ENCODE measurements at regions not wholly inside any gene's neighbourhood (a gene's known extent, or its start where the extent isn't known, plus 50 kb on each side); places are given as distances from the start of the nearest gene placed in this dataset.

DNA sequence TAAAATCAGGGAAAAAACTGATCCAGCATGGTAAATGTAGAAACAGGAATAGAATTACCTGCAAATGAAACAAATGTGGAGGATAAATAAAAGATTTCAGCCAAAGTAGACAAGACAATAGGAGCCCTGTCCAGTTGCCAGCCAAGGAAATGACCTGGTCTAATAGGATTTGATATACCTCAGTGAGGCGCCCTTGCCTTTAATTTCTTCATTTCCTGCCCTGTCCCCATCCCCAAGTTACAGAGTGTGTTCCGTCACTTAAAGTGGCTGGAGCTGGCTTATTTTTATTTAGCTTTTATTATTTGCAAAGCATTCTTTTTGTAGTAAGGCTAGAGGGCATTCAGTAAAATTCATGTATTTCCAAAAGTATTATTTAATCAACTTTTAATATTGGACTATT is 1022.0 kb downstream of the EFNB2 start:
- H3K36me3 Mint-ChIP-seq = no peaks in the 10 kb centered on the region
- DNase-seq (ENCODE audit: low spot score) = no peak
- no peak overlapping the region for H3K4me3 Mint-ChIP-seq
- no peak for ATAC-seq
- no peaks in the 10 kb centered on the region for H3K9me3 Mint-ChIP-seq
- no peaks in the 10 kb centered on the region for H3K27me3 Mint-ChIP-seq
- no peak overlapping the region for H3K27ac Mint-ChIP-seq
- no peaks in the 10 kb centered on the region for H3K4me1 Mint-ChIP-seq (ENCODE audit: low read depth in 2 of 2)

DNA sequence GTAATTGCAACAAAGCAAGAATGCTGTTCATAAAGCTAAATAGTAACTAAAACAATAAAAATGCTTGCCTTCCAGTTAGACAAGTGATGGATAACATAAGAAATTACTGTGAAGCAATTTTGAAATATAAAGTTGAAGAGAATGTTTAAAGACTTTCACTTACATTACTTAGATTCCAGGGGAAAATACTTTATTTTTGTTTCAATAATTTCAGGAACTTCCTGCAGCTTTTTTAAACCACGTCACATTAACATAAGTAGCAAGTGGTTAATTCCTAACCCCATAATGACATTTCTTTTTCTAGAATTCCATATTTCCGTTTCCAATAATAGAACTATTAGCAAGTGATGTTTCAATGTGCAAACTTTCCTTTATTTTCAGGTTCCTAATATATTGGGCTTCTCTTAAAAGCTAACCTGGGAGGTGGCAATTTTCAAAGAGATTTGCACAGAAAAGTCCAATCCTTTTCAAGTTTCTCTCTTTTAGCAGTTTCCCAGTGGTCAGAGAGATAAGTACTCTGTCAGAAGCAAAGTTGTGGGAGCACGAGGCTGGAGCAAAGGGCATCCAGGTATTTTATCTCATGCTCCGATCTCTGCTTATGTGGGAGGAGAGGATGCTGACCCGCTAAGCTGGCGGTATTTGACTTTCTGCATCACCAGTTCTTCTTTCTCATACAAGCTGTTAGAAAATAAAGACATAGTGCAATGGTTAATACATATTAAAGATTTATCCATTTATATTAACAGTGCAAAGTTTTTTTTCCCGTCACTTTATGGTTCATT is 1025.3 kb downstream of the EFNB2 start:
- Mint-ChIP-seq H3K27ac (no peak overlapping the region), H3K27me3 (no peaks in the 10 kb centered on the region), H3K4me1 (ENCODE audit: low read depth in 2 of 2) (no peaks in the 10 kb centered on the region), H3K9me3 (no peaks in the 10 kb centered on the region), H3K36me3 (no peaks in the 10 kb centered on the region), H3K4me3 (no peak overlapping the region)
- no peak for DNase-seq (ENCODE audit: low spot score)
- no peak for ATAC-seq

DNA sequence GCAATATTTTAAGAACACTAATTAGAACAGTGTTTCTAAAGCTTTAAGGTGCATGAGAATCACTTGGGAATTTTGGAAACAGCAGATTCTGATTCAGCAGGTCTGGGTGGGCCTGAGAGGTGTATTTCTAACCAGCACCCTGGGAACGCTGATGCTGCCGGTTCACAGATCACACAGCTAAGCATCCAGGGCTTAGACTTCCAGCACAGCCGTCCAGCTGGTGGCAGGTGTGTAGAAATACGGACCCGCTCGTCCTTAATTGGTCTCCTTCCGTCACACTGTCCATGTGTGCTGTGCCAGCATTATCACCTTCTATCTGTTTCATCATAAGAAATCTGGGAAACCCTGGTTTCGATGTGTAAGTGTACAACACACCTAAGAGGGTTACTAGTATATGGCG is 1029.0 kb downstream of the EFNB2 start:
- ATAC-seq (no peak), DNase-seq (ENCODE audit: low spot score) (no peak)
- no peak overlapping the region for H3K4me3 Mint-ChIP-seq
- no peaks in the 10 kb centered on the region for H3K4me1 Mint-ChIP-seq (ENCODE audit: low read depth in 2 of 2)
- no peaks in the 10 kb centered on the region for H3K36me3 Mint-ChIP-seq
- peaks cover 3% of the 10 kb centered on the region for H3K9me3 Mint-ChIP-seq
- no peaks in the 10 kb centered on the region for H3K27me3 Mint-ChIP-seq
- no peak overlapping the region for H3K27ac Mint-ChIP-seq

DNA sequence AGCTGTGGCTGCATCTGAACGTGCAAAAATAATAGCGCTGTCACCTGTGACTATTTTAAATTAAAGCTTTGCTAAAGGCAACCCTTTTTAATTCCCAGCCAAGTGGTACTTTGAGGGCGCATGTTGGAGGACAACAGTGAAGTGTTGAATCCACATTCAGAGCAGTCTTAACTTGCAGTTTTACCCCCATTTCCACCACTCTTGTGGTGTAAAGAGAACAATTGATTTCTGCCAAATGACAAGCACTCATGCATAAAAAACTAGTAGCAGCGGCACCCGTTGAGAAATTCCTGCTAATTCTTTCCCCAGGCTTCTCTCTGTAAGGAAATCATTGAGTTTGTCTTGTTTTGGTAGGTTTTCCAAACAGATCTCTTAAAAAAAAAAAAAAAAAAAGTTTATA is 1033.3 kb downstream of the EFNB2 start:
- Mint-ChIP-seq H3K27ac (no peak overlapping the region), H3K4me3 (no peak overlapping the region), H3K4me1 (ENCODE audit: low read depth in 2 of 2) (no peaks in the 10 kb centered on the region), H3K36me3 (no peaks in the 10 kb centered on the region), H3K9me3 (peaks cover 5% of the 10 kb centered on the region), H3K27me3 (no peaks in the 10 kb centered on the region)
- DNase-seq (ENCODE audit: low spot score) (no peak), ATAC-seq (no peak)

DNA sequence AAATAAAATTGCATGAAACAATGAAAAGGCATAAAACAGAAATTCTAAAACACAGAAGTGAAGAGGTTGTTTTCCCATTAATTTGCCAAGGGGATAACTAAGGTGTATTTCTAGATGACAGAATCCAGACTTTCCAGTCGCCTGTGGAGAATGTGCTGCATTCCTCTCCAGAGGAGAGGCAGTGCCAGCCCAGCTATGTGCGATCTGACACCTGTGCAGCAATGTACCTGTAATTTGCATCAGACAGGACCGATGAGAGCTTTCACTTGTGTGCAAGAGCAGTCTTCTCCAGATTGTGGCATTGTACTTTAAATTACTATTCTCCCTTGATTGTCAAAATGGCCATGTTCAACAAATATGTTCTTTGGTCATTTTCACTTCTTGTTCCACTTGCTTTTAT is 1037.9 kb downstream of the EFNB2 start:
- Mint-ChIP-seq H3K36me3 (no peaks in the 10 kb centered on the region), H3K4me3 (no peak overlapping the region), H3K27me3 (no peaks in the 10 kb centered on the region)

DNA sequence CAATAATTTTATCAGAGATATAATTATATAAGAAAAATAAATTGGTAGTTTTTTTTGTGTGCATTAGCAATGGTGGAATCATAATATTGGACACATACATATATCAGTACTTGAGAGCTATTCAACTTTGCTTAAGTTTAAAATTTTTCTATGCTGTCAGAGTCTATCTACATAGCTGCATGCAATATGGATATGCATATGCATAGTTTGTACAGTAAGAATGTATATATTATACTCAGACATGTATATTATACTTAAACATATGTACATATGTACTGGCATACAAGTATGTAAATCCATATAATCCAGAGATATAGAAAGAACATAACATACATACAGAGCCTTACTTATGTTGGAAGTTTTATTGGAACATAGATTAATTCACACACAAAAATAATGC is 1043.2 kb downstream of the EFNB2 start:
- no peaks in the 10 kb centered on the region for H3K27me3 Mint-ChIP-seq
- DNase-seq (ENCODE audit: low spot score) (no peak), ATAC-seq (no peak)
- no peak overlapping the region for H3K4me3 Mint-ChIP-seq
- peaks cover 9% of the 10 kb centered on the region for H3K9me3 Mint-ChIP-seq
- H3K27ac Mint-ChIP-seq = no peak overlapping the region
- H3K4me1 Mint-ChIP-seq (ENCODE audit: low read depth in 2 of 2) = no peaks in the 10 kb centered on the region
- H3K36me3 Mint-ChIP-seq = no peaks in the 10 kb centered on the region

More for the DNA sequence above, 1037.9 kb downstream of the EFNB2 start:
- ATAC-seq = no peak
- no peak for DNase-seq (ENCODE audit: low spot score)
- H3K9me3 Mint-ChIP-seq = peaks cover 11% of the 10 kb centered on the region
- H3K4me1 Mint-ChIP-seq (ENCODE audit: low read depth in 2 of 2) = no peaks in the 10 kb centered on the region
- H3K27ac Mint-ChIP-seq = no peak overlapping the region

DNA sequence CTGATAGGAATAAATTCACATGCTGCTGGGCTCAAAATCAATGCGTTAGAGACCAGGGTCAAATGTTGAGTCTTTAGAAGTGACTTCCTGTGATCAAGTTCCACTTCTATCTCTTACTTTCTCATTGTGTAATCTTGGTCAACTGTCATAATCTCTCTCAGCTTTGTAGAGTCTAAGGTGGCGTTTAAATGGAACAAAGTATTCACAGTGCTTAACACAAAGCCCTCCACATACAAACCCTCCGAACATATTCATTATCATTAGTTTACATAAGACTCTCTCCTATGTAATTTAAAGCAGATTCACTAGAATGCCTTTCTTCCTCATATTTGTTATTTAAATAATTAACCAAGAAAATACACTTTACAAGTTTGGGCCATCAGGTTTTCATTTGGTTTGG is 1044.1 kb downstream of the EFNB2 start:
- no peaks in the 10 kb centered on the region for H3K36me3 Mint-ChIP-seq
- DNase-seq (ENCODE audit: low spot score) (no peak), ATAC-seq (no peak)
- no peaks in the 10 kb centered on the region for H3K27me3 Mint-ChIP-seq
- no peak overlapping the region for H3K27ac Mint-ChIP-seq
- H3K4me1 Mint-ChIP-seq (ENCODE audit: low read depth in 2 of 2) = no peaks in the 10 kb centered on the region
- H3K9me3 Mint-ChIP-seq = peaks cover 9% of the 10 kb centered on the region
- no peak overlapping the region for H3K4me3 Mint-ChIP-seq

DNA sequence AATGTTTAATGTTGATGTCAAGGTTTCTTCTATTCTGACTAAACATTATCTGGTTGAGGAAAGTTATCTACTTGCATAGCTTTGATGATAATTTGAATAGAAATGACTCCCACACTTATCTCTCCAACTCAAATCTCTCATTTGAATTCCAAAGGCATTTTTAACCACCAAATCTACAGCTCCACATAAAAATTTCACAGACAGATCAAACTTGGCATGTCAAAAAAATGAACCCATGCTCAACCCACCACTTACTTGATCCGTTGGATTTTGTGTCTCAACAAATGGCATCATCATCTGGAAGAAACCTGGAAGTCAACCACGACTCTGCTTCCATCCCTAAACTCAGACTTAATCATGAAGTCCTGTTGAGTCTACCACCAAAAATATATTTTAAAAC is 1050.4 kb downstream of the EFNB2 start:
- ATAC-seq = no peak
- peaks cover 4% of the 10 kb centered on the region for H3K9me3 Mint-ChIP-seq

DNA sequence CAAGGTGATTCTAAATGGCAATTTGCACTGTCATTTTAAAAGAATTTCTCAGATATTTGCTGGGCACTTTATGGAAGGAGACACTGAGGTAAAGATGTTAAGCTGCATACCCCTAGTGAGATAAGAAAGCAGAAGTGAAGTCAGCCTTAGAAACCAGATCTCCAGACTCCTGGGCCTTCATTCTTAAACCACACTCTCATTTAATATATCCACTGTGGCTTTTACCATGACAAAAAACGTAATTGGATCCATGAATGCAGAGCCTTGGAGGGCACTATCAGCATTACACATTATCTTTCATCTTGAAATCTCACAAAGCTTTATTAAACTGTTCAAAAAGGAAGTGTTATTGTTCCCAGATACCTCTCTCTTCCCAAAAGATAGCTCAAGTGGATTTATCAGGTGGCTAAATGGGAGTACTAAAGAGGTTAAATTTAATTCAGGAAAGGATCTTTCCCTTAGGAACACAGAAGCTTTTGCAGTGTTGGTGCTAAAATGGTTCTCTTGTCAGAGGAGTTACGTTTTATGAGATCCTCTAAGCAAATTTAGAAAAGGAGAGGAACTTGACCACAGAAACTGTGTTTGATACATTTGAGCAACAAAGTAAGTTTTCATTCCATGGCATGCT is 1060.4 kb downstream of the EFNB2 start:
- Mint-ChIP-seq H3K4me1 (ENCODE audit: low read depth in 2 of 2) (no peaks in the 10 kb centered on the region), H3K36me3 (no peaks in the 10 kb centered on the region), H3K27ac (no peak overlapping the region), H3K9me3 (peaks cover 3% of the 10 kb centered on the region), H3K27me3 (no peaks in the 10 kb centered on the region), H3K4me3 (no peak overlapping the region)
- DNase-seq (ENCODE audit: low spot score) (no peak), ATAC-seq (no peak)

More for the DNA sequence above, 1050.4 kb downstream of the EFNB2 start:
- H3K27ac Mint-ChIP-seq = no peak overlapping the region
- no peaks in the 10 kb centered on the region for H3K27me3 Mint-ChIP-seq
- no peak overlapping the region for H3K4me3 Mint-ChIP-seq
- H3K36me3 Mint-ChIP-seq = no peaks in the 10 kb centered on the region
- no peaks in the 10 kb centered on the region for H3K4me1 Mint-ChIP-seq (ENCODE audit: low read depth in 2 of 2)
- no peak for DNase-seq (ENCODE audit: low spot score)

DNA sequence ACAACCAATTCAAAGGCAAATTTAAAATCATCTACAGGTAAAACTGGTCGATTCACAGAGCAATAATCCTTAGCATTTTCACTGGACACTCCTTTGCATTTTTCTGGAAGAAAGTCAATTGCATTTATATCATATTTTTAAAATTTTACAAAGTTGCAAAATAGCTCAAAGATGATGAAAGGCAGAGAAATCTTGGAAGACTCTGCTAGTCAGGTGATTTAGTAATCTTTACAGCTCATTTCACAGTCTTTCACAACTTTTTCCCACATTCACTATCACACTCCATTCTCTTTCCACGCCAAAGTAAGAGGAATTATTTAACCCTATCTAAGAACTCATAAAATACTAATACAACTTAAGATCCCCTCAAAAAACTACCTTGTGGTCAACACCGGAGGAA is 1063.8 kb downstream of the EFNB2 start:
- no peaks in the 10 kb centered on the region for H3K9me3 Mint-ChIP-seq

DNA sequence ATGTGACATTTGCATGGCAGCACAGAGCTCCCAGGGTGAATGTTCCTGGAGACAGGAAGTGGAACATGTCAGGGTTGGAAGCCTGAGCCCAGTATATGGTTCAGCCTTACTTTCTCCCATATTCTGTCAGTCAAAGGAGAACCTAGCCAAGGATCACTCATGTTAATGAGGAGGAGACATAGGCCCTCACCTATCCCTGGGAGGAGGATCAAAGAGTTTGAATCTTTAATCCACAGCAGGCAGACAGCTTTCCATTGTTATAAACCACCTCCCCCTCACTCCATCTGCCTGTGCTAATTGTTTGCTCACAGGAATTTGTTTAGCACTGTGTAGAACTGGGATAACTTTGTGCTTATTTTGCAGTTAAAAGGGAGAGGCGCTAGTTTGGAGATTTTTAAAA is 1069.1 kb downstream of the EFNB2 start:
- Mint-ChIP-seq H3K27ac (no peak overlapping the region), H3K9me3 (no peaks in the 10 kb centered on the region), H3K4me3 (no peak overlapping the region), H3K4me1 (ENCODE audit: low read depth in 2 of 2) (no peaks in the 10 kb centered on the region), H3K27me3 (no peaks in the 10 kb centered on the region), H3K36me3 (no peaks in the 10 kb centered on the region)
- DNase-seq (ENCODE audit: low spot score) (no peak), ATAC-seq (no peak)

More for the DNA sequence above, 1063.8 kb downstream of the EFNB2 start:
- no peak overlapping the region for H3K27ac Mint-ChIP-seq
- no peak overlapping the region for H3K4me3 Mint-ChIP-seq
- ATAC-seq (no peak), DNase-seq (ENCODE audit: low spot score) (no peak)
- no peaks in the 10 kb centered on the region for H3K27me3 Mint-ChIP-seq
- H3K36me3 Mint-ChIP-seq = no peaks in the 10 kb centered on the region
- no peaks in the 10 kb centered on the region for H3K4me1 Mint-ChIP-seq (ENCODE audit: low read depth in 2 of 2)

DNA sequence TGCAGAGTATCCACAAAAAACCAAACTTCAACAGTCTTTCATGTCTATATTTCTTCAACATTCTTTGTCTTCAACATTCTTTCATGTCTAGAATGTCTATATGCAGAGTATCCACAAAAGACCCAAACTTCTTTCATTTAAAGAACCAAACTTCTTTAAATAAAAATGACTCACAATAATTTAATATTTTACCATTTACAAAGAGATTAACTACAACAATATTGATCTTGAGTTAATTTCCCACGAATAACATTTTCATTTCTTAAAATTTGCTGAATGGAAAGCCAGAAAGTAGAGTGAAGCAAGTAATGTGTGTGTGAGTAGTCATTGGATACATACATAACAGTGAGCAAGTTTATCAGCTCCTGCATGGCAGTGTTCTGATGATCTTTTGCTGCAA is 1069.7 kb downstream of the EFNB2 start, which contains the start of gene DAOA:
Gene DAOA, plus strand, starts transcription at position 301 of the 400 bp plus-strand sequence.
- Mint-ChIP-seq H3K9me3 (no peaks in the 10 kb centered on the region), H3K4me3 (no peak within 1 kb of the TSS), H3K36me3 (no peaks in the 10 kb centered on the region), H3K4me1 (ENCODE audit: low read depth in 2 of 2) (no peaks in the 10 kb centered on the region), H3K27me3 (no peaks in the 10 kb centered on the region), H3K27ac (no peak within 1 kb of the TSS)
- DNase-seq (ENCODE audit: low spot score) = no peak
- no peak for ATAC-seq

DNA sequence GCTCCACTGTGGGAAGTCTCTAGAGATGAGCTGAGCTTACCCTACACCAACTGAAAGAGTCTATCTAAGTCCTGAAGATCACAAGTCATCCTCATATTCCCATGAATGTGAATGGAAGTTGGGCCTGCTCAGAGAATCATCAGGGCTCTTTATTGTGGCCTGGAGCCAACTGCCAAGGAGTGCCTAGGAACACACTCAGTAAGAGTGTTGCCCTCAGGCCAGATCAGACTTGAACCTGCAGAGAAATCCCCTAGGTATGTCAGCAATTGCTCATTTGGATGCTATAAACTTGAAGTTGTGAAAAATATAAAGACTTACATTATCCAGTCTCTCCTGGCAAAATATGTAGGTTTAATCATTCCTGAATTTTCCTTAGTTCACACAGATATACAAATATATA is 1070.2 kb downstream of the EFNB2 start:
- H3K27me3 Mint-ChIP-seq = no peaks in the 10 kb centered on the region
- H3K4me1 Mint-ChIP-seq (ENCODE audit: low read depth in 2 of 2) = no peaks in the 10 kb centered on the region
- no peak overlapping the region for H3K4me3 Mint-ChIP-seq
- no peak for ATAC-seq
- peaks cover 3% of the 10 kb centered on the region for H3K9me3 Mint-ChIP-seq
- H3K36me3 Mint-ChIP-seq = no peaks in the 10 kb centered on the region
- no peak for DNase-seq (ENCODE audit: low spot score)
- H3K27ac Mint-ChIP-seq = no peak overlapping the region

DNA sequence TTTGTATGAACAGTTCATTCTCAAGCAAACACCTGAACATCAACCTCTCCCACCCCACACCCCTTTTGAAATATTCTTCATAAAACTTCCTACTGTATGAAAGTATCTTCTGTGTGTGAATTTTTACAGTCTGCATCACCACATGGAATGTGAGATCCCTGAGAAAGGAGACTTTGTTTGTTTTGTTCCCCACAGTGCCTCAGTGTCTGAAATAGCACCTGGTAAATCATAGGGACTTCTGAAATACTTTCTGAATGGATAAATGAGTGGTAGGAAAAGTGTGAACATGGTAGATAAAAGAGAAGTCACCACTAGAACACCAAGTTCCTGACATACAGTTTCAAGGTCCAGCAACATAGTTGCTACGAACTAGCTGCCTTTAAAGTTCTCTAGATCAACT is 1071.2 kb downstream of the EFNB2 start:
- Mint-ChIP-seq H3K4me1 (ENCODE audit: low read depth in 2 of 2) (no peaks in the 10 kb centered on the region), H3K27ac (no peak overlapping the region), H3K27me3 (no peaks in the 10 kb centered on the region), H3K4me3 (no peak overlapping the region), H3K9me3 (peaks cover 5% of the 10 kb centered on the region), H3K36me3 (no peaks in the 10 kb centered on the region)
- ATAC-seq (no peak), DNase-seq (ENCODE audit: low spot score) (no peak)
